NCI-H2107 treated with DMSO at 0.1 percent for 48 hours (cell line): ENCODE measurements at regions not wholly inside any gene's neighbourhood (a gene's known extent, or its start where the extent isn't known, plus 50 kb on each side); places are given as distances from the start of the nearest gene placed in this dataset.

ENCODE experiments used
- DNase-seq: peaks from one replicate; lab custom pipeline; 2025; ENCODE audit not compliant: unreplicated experiment; lab: John Stamatoyannopoulos, UW

GRCh38 chr20:11267762-11268335 is 594.0 kb upstream of the JAG1 start:
- no peak for DNase-seq

GRCh38 chr20:11270566-11270965 is 596.8 kb upstream of the JAG1 start:
- DNase-seq: no peak

- DNase-seq: no peak
Measured at GRCh38 chr20:11271319-11271718, 597.5 kb upstream of the JAG1 start.

- DNase-seq: no peak
Measured at GRCh38 chr20:11271920-11272594, 598.3 kb upstream of the JAG1 start.

GRCh38 chr20:11274141-11274594 is 600.4 kb upstream of the JAG1 start:
- peak; percentile 75 for DNase-seq

GRCh38 chr20:11275740-11276139 is 601.9 kb upstream of the JAG1 start:
- no peak for DNase-seq

GRCh38 chr20:11277170-11277569 is 603.4 kb upstream of the JAG1 start:
- DNase-seq: no peak

GRCh38 chr20:11277858-11278257 is 604.1 kb upstream of the JAG1 start:
- DNase-seq: no peak

- DNase-seq: no peak
Measured at GRCh38 chr20:11278461-11278860, 604.7 kb upstream of the JAG1 start.

- no peak for DNase-seq
Measured at GRCh38 chr20:11281240-11281639, 607.4 kb upstream of the JAG1 start.

- no peak for DNase-seq
Measured at GRCh38 chr20:11281768-11282167, 608.0 kb upstream of the JAG1 start.

GRCh38 chr20:11287126-11287525 is 613.3 kb upstream of the JAG1 start:
- DNase-seq: no peak

GRCh38 chr20:11296221-11296620 is 621.5 kb upstream of the BTBD3 start:
- DNase-seq: no peak

GRCh38 chr20:11296951-11297350 is 620.7 kb upstream of the BTBD3 start:
- no peak for DNase-seq

- DNase-seq: peak; percentile 1
Measured at GRCh38 chr20:11301699-11302098, 616.0 kb upstream of the BTBD3 start.

- DNase-seq: no peak
Measured at GRCh38 chr20:11302436-11302835, 615.3 kb upstream of the BTBD3 start.

- DNase-seq: no peak
Measured at GRCh38 chr20:11304795-11305194, 612.9 kb upstream of the BTBD3 start.

GRCh38 chr20:11305406-11305805 is 612.3 kb upstream of the BTBD3 start:
- DNase-seq: peak; percentile 71

GRCh38 chr20:11311659-11312224 is 606.0 kb upstream of the BTBD3 start:
- no peak for DNase-seq

- DNase-seq: no peak
Measured at GRCh38 chr20:11315525-11315924, 602.2 kb upstream of the BTBD3 start.

GRCh38 chr20:11316244-11316643 is 601.4 kb upstream of the BTBD3 start:
- no peak for DNase-seq

- no peak for DNase-seq
Measured at GRCh38 chr20:11320033-11320432, 597.7 kb upstream of the BTBD3 start.

GRCh38 chr20:11323816-11324215 is 593.9 kb upstream of the BTBD3 start:
- no peak for DNase-seq
